Umbilical cord (tissue), 1 donor: ENCODE measurements at regions not wholly inside any gene's neighbourhood (a gene's known extent, or its start where the extent isn't known, plus 50 kb on each side); places are given as distances from the start of the nearest gene placed in this dataset.

Experiments
- DNase-seq: peaks from one replicate; pipeline ENCODE4 v3.0.0-alpha.2; 2015; ENCODE audit warnings: low spot score

GRCh38 chr1:87194856-87195255, 133.8 kb upstream of the LMO4 start:
- DNase-seq, result no peak

GRCh38 chr1:87196110-87196827, 132.4 kb upstream of the LMO4 start:
- no peak for DNase-seq

DNA sequence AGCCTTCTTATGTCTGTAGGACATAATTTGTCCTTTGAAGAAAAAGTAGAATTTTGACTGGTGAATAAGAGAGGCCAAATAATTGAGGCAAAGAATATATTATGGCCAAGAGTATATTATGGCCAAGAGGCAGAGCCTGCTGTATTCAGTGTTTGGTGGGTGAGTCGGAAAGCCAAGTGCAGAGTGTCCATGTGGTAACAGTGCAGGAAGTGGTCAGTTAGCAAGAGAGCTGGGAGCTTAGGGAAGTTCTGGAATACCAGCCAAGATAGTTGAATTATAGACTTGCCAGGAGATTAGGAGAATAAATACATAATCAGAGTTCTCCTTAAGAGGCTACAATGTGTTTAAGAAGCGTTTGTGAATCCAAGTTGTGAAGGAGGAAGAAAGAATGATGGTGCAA, 131.5 kb upstream of the LMO4 start:
- no peak for DNase-seq

DNA sequence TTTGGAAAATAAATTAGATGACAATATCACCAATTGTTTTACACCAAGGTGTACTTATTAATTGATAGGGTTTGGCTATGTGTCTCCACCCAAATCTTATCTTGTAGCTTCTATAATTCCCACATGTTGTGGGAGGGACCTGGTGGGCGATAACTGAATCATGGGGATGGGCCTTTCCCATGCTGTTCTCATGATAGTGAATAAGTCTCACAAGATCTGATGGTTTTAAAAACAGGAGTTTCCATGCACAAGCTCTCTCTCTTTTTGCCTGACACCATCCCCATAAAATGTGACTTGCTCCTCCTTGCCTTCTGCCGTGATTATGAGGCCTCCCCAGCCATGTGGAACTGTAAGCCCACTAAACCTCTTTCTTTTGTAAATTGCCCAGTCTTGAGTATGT, 131.0 kb upstream of the LMO4 start:
- no peak for DNase-seq

GRCh38 chr1:87200875-87201638, 127.6 kb upstream of the LMO4 start:
- DNase-seq, result no peak

- DNase-seq, result no peak
These were observed 126.9 kb upstream of the LMO4 start for GRCh38 chr1:87201768-87202167.

DNA sequence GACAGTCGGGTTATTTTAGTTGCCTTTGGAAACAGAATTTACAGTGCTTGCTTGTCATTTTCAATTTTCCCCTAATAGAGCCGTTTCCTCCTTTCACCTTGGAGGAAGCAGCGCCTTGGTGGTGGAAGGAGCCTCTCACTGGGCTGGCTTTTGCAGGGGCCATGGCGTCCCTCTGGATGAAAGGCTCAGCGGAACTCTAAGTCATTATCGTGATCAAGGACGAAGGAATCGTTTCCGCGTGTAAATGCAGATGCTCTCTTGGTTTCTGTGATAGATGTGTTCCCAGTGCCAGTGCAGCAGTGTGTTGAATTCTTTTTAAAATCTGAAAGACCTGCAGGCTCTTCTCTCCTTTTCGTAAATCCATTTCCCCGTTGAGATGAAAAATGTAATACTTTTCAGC, 126.2 kb upstream of the LMO4 start:
- DNase-seq, result no peak

DNA sequence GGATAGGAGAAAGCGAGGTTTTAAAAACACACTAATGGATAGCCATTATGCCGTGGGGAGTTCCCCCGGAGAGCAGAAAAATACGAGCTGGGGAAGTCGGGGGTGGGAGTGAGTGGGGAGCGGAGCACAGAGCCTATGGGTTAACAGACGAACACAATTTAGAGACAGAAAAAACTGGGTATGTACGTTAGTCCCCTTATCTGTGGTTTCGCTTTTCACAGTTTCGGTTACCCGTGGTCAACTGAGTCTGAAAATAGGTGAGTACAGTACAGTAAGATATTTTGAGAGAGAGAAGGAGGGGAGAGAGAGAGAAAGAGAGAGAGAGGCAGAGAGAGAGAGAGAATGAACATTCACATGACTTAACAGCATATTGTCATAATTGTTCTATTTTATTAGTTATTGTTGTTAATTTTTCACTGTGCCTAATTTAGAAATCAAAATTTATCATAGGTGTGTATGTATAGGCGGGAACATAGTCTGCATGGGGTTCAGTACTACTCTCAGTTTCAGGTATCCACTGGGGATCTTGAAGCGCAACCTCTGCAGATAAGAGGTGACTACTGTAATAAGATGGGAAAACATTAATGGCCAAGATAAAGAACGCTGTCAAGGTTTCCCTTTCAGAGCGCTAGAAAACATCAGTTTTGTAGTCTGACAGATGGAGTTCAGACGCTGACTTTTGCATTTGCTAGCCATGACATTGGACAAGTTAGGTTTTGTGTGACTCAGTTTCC, 125.6 kb upstream of the LMO4 start:
- DNase-seq, result no peak

DNA sequence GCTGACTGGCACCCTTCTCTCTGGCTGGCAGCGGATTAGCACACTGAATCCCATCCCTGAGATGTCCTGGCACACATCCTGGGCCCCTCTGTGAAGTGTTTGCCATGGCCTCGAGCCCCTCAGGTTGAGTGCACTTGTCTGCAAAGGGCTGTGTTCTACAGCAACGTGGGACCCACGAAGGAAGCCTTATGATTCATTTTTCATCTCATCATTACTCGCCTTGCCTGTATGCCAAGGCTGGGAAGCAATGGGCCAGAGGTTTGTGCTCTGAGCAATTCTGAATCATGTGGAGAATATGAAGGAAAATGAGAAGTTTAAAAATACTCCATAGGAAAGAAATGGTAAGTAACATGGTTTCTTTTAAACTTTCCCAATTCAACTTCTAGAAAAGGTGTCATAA, 124.8 kb upstream of the LMO4 start:
- no peak for DNase-seq

DNA sequence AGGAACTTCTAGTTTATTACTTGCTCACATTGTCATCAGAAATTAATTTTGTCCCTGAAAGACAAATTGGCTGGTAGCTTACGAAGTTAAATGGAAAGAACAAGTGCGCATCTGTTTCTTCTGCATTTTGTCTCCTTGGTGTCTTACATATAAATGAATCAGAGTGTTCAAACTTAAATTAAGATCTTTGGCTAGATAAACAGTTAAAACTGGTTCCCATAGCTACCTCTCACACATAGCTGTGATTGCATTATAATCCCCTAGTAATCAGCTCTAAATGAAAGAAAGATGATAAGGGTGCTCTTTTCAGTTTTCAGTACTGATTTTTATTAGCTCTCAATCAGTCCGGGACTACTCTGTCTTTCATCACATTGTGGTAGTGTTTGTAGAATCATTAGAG, 124.2 kb upstream of the LMO4 start:
- DNase-seq, result no peak

DNA sequence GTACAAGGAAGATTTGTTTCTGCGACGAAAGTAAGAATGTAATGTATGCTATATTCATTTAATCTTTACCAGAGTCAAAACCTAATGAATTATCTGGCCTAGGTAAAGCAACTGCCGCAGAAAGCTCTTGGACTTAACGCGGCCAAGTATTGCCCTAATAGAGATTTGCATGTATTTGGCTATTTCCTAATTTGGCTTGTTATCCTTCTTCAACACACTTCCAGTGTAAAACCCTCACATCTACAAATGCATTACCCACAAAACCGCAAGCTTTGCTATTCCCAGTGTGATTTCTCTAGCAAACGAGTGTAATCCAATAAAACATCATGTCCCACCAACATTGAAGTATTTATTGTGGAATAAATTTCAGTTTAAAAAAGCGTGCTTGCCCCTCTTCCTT, 123.8 kb upstream of the LMO4 start:
- DNase-seq, result no peak

DNA sequence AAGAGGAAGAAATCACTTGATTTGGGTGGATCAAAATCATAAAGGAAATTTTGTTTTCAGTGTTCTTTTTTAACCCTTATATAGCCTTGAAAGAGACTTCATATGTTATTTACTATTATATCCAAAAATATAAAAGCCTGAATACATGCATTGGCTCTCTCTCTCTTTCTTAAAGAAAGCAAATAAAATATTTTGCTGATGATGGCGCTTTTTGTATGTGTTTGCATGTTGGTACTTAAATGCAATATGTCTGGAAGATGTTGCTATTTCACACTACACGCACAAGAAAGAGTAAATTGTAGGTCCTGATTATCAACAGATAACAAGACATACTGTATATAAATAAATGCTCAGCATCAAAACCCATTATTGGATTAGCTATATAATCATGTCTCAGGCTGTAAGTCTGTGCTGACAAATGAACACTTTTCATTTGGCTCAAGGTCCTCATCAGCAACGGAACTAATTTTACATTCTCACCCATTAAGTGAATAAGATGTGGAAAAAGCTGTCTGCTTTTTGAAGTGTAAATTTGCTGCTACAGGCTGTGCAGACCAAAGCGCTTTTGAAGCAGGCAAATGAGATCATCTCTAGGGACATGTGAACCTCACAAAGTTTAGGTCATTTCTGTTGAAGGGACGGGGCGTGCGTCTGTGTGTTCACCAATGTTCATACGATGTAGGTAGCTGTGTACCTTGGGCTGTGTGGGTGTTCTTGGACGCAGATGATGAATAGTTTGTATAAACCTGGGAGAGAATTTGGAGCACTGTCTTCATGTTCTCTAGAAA, 122.4 kb upstream of the LMO4 start:
- DNase-seq, result no peak

DNA sequence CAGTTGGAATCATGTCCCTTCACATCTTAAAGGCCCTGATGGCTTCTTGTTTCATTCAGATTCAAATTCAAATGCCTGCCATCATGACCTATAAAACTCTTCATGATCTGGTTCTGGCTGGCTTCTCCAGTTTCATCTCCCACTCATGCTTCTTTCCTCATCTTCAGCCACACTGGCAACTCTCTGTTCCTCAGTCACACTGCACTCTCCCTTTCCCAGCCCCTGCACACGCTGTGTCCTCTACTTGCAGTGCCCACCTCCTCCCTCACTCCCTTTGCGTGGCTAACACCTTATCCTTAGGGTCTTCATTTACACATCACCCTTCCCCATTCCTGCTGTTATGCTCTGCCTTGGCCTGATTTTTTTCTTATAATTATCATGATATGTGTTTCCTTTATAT, 120.6 kb upstream of the LMO4 start:
- DNase-seq, result no peak

DNA sequence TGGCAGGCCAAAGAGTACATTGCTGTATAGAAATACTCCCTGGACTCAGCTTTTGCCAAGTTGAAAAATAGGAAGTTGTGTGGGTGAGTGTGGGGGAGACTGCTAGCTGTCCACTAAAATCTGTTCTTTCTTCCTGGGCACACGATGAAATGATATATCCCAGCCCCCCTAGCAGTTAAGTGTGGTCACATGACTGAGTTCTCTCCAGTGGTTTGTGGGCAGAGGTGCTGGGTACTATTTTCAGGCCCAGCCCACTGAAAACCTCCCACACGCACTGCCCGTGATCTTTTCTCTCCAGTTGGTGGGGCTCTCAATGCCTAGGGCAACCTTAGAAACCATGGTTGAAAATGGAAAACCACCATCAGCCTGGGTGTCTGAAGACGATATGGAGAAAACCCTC, 119.7 kb upstream of the LMO4 start:
- DNase-seq, result no peak

DNA sequence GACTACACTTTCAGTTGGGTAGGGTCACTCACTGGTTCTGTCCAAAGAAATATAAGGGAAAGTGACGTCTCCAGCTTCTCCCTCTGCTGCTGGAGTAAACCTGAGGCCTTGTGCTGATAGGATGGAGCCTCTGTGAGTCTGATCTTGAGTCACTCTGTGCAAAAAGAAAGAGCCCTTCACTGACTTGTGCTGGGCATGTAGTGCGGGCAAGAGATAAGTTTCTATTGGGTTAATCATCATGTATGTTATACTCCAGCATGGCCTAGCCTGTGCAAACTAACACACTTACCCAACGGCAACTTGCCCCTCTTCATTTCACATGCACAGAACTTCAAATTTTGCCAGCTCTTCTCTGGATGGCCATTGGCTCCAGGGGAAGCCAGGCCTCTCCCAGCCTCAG, 118.5 kb upstream of the LMO4 start:
- no peak for DNase-seq

DNA sequence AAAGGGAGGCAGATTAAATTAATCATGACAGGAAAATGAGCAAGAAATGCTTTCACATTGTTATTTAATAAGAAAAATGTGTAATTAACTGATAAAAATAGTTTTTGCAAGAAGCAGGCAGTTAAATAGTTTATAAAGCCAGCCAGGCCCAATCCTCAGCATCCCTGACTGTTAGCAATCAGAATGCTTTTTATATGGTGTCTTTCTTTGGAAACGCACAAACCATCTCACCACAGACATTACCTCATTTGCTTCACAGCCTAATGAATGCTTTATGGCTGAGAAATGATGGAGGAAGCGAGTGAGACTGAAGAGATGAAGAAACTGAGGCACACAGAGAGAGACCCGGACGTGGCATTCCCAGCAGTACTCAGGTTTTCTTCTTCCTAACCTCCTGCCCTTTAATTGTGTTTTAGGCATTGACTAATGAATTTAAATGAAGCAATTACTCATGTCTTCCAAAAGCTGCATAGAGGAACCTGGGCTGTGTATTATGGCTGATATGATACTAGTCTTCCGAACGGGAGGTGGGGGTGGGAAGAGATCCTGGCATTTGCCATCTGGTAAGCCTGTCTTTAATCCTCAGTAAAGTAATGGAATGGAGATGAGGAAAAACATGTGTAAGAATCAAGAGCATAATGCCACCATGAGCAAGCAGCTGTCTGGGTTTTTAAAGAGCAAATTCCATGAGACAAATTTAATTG, 116.1 kb upstream of the LMO4 start:
- no peak for DNase-seq

GRCh38 chr1:87213135-87213515, 115.6 kb upstream of the LMO4 start:
- DNase-seq, result no peak

DNA sequence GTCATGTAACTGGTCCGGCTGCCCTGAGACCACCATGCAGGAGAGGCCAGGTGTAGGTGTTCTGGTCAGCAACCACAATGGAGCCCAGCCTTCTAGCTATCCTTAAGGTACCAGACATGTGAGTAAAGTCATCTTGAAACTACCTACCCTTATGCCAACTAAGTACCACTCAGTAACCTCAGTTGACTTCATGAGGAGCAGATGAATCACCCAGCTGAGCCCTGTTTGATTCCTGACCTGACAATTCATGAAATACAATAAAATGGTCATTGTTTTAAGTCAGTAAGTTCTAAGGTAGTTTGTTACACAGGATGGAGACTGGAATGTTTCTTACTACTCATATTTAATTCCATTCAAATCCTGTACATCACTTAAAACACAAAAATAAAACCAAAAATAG, 113.1 kb upstream of the LMO4 start:
- DNase-seq, result no peak

GRCh38 chr1:87218618-87219017, 110.1 kb upstream of the LMO4 start:
- no peak for DNase-seq

DNA sequence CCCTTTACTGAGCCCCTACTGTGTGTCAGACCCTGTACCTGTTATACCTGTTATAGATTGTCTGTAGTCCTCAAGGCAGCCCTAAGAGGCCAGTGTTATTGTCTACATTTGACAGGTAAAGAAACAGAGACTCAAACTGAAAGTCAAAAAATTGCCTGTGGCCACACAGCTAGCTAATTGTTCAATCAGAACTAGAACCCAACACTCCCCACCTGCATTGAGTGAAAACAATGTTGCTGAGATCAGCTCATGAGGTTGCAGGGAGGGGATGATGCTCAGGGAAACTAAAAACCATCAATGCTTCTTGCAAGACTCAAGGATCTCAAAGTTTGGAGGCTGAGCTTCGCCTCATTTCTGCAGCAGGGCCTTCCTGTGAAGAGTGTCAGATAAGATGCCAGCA, 109.5 kb upstream of the LMO4 start:
- DNase-seq, result no peak

DNA sequence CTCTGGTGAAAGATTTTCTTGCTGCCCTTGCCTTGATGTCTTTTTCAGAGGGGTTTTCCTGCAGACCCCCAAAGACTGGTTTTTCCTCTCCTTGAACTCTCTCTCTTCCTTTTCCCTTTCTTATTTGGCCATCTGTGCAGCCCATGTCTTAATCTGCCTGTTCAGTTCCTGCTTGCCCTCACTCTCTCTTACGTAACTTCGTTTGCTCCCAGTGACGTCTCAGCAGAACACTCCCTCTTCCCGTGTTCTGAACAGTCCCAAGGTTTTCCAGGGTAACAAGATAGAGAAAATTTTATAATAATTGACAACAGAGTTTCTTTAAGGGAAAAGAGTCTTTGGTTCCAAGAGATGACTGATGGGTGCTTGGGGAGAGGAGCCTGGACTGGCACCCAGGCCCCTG, 109.1 kb upstream of the LMO4 start:
- no peak for DNase-seq
